Hepatocyte (in vitro differentiated cells): ENCODE measurements at regions not wholly inside any gene's neighbourhood (a gene's known extent, or its start where the extent isn't known, plus 50 kb on each side); places are given as distances from the start of the nearest gene placed in this dataset.

Experiments used
- DNase-seq: peaks from one replicate; pipeline ENCODE4 v3.0.0-alpha.2; 2016; ENCODE audit warnings: low spot score
- H2AFZ ChIP-seq: fragments of 200-600 bp; sonication (generic); 2 replicates; pipeline ENCODE4 v1.6.0; 2016; ENCODE audit warnings: antibody characterized with exemption, mild to moderate bottlenecking
- H3K27ac ChIP-seq: fragments of 200-600 bp; sonication (generic); 2 replicates; pipeline ENCODE4 v1.5.1; 2016; ENCODE audit warnings: mild to moderate bottlenecking
- H3K27me3 ChIP-seq: fragments of 200-600 bp; sonication (generic); 2 replicates; pipeline ENCODE4 v1.6.1; 2016
- H3K36me3 ChIP-seq: fragments of 200-600 bp; sonication (generic); replicated peaks from 2 replicates; pipeline ENCODE4 v1.5.1; 2016; ENCODE audit warnings: low read depth; ENCODE audit not compliant: insufficient read depth
- H3K4me1 ChIP-seq: fragments of 200-600 bp; sonication (generic); 2 replicates; pipeline ENCODE4 v1.5.1; 2016; ENCODE audit warnings: mild to moderate bottlenecking, moderate library complexity; ENCODE audit not compliant: insufficient read depth
- H3K4me2 ChIP-seq: fragments of 200-600 bp; sonication (generic); 2 replicates; pipeline ENCODE4 v1.6.0; 2016
- H3K4me3 ChIP-seq: fragments of 200-600 bp; sonication (generic); 2 replicates; pipeline ENCODE4 v1.5.1; 2016; ENCODE audit warnings: mild to moderate bottlenecking
- H3K79me2 ChIP-seq: fragments of 200-600 bp; sonication (generic); 2 replicates; pipeline ENCODE4 v1.6.0; 2017; ENCODE audit warnings: mild to moderate bottlenecking
- H3K9me2 ChIP-seq: fragments of 200-600 bp; sonication (generic); replicated peaks from 2 replicates; pipeline ENCODE4 v1.6.0; 2017; ENCODE audit warnings: mild to moderate bottlenecking; ENCODE audit not compliant: insufficient read depth
- H3K9me3 ChIP-seq: fragments of 200-600 bp; sonication (generic); 2 replicates; pipeline ENCODE4 v1.5.1; 2016; ENCODE audit warnings: low read depth, mild to moderate bottlenecking
- H4K20me1 ChIP-seq: fragments of 200-600 bp; sonication (generic); 2 replicates; pipeline ENCODE4 v1.6.0; 2016; ENCODE audit warnings: mild to moderate bottlenecking; ENCODE audit not compliant: insufficient read depth, poor library complexity, severe bottlenecking
- EZH2 ChIP-seq: fragments of 200-600 bp; sonication (generic); IDR thresholded peaks from 2 replicates; pipeline ENCODE4 v1.6.1; 2016; ENCODE audit warnings: antibody characterized with exemption, mild to moderate bottlenecking, borderline replicate concordance
- EZH2phosphoT487 ChIP-seq: fragments of 200-600 bp; sonication (generic); IDR thresholded peaks from one replicate; pipeline ENCODE4 v1.6.1; 2018; ENCODE audit warnings: antibody characterized with exemption, mild to moderate bottlenecking, low read depth, moderate library complexity; ENCODE audit not compliant: unreplicated experiment, severe bottlenecking
- WGBS: methylation state at CpG from one replicate; pipeline ENCODE4 v1.1.6; 2016; ENCODE audit warnings: low lambda C conversion rate; ENCODE audit errors: missing lambda C conversion rate; 5-methylcytosine and 5-hydroxymethylcytosine counted together
- TF ChIP-seq, protein P1 (sequence below): fragments of 200-600 bp; sonication (generic); IDR thresholded peaks from 2 replicates; pipeline ENCODE4 v1.5.1; 2016; ENCODE audit warnings: antibody characterized with exemption, mild to moderate bottlenecking; ENCODE audit not compliant: poor library complexity

- Histone ChIP-seq H3K36me3 (no peaks in the 10 kb centered on the region), H3K9me3 (no peaks in the 10 kb centered on the region), H3K9me2 (no peaks in the 10 kb centered on the region), H2AFZ (no peak overlapping the region), H3K27ac (no peak overlapping the region), H3K27me3 (no peaks in the 10 kb centered on the region), H4K20me1 (no peaks in the 10 kb centered on the region), H3K4me2 (no peak overlapping the region), H3K4me3 (no peak overlapping the region), H3K4me1 (peaks cover 13% of the 10 kb centered on the region), H3K79me2 (no peaks in the 10 kb centered on the region)
- 49% methylated on average over 3 of the region's 3 CpGs for WGBS
- no peak for DNase-seq
- TF ChIP-seq EZH2, result no peak
- TF ChIP-seq, protein P1, sequence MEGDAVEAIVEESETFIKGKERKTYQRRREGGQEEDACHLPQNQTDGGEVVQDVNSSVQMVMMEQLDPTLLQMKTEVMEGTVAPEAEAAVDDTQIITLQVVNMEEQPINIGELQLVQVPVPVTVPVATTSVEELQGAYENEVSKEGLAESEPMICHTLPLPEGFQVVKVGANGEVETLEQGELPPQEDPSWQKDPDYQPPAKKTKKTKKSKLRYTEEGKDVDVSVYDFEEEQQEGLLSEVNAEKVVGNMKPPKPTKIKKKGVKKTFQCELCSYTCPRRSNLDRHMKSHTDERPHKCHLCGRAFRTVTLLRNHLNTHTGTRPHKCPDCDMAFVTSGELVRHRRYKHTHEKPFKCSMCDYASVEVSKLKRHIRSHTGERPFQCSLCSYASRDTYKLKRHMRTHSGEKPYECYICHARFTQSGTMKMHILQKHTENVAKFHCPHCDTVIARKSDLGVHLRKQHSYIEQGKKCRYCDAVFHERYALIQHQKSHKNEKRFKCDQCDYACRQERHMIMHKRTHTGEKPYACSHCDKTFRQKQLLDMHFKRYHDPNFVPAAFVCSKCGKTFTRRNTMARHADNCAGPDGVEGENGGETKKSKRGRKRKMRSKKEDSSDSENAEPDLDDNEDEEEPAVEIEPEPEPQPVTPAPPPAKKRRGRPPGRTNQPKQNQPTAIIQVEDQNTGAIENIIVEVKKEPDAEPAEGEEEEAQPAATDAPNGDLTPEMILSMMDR, result no peak
- no peak for TF ChIP-seq EZH2phosphoT487
Observed at GRCh38 chr1:60280256-60280655, 206.7 kb upstream of the C1orf87 start.

DNA sequence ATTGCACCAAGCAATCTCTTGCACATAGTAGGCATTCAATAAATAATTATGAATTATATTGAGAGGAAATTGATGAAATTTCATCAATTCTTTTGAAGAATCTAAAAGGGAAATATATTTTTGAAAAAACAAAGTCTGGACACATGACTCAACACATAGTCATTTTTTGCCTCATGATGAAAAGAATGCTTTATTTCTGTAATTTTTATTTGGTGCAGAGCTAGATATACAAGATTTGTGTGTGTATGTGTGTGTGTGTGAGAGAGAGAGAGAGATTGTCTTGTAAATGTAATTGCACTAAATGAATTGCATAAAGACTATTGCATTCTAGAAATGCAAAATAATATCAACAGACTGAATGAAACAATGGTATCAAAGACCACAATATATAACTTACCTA lies 206.2 kb upstream of the C1orf87 start:
- Histone ChIP-seq H3K9me2 (no peaks in the 10 kb centered on the region), H4K20me1 (no peaks in the 10 kb centered on the region), H3K27me3 (no peaks in the 10 kb centered on the region), H3K9me3 (no peaks in the 10 kb centered on the region), H3K27ac (no peak overlapping the region), H2AFZ (no peak overlapping the region), H3K79me2 (no peaks in the 10 kb centered on the region), H3K4me1 (peaks cover 13% of the 10 kb centered on the region), H3K4me3 (no peak overlapping the region), H3K4me2 (no peak overlapping the region), H3K36me3 (no peaks in the 10 kb centered on the region)
- TF ChIP-seq EZH2phosphoT487 (no peak), EZH2 (no peak)
- TF ChIP-seq, protein P1, result no peak
- no peak for DNase-seq

DNA sequence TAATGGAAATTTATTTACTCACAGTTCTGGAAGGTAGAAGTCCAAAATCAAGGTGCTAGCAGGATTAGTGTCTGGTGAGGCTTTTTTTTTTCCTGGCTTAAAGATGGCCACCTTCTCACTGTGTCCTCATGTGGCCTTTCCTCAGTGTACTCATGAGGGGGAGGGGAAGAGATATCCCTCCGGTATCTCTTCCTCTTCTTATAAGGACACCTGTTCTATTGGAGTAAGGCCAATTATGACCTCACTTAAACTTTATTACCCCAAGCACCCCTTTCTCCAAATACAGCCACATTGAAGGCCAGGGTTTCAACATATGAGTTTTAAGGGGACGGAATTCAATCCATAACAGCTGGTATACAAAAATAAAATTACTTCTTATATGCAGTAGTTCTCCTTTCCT lies 203.7 kb upstream of the C1orf87 start:
- 73% methylated on average over 2 of the region's 2 CpGs for WGBS
- Histone ChIP-seq H3K27me3 (no peaks in the 10 kb centered on the region), H3K4me1 (peaks cover 15% of the 10 kb centered on the region), H3K9me3 (no peaks in the 10 kb centered on the region), H3K9me2 (no peaks in the 10 kb centered on the region), H3K36me3 (no peaks in the 10 kb centered on the region), H3K27ac (no peak overlapping the region), H3K4me3 (no peak overlapping the region), H3K79me2 (no peaks in the 10 kb centered on the region), H2AFZ (no peak overlapping the region), H4K20me1 (no peaks in the 10 kb centered on the region), H3K4me2 (no peak overlapping the region)
- TF ChIP-seq EZH2phosphoT487 (no peak), EZH2 (no peak)
- TF ChIP-seq, protein P1, result no peak
- DNase-seq, result no peak
